CD4-positive, alpha-beta T cell treated with Interleukin-21 for 1 hour (primary cell): ENCODE measurements at regions not wholly inside any gene's neighbourhood (a gene's known extent, or its start where the extent isn't known, plus 50 kb on each side); places are given as distances from the start of the nearest gene placed in this dataset.
"Not testable (repeated sequence)": the region's sequence is repeated elsewhere in the genome, so short reads cannot be mapped to it uniquely, and the experiment has no call there.

Experiments used
- DNase-seq: peaks from one replicate; pipeline ENCODE4 v3.0.0-alpha.2; 2020

DNA sequence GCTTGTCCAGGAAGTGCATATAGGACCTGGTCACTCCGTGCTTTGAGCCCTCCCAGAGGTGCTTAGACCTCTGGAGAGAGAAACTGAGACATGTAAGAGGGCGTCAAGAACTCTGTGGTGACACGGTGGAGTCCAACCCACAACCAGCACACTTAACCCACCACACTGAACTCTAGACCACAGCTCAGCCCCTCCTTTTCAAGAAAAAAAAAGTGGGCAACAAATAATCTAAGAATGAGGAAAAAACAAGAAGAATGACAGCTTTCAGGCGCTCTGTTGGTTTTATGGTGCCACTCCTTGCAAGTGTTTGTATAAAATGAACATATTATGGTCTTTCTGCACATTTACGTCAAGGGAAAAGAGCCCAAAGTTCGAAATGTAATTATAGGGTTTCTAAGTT, 50.2 kb upstream of the SNAPC3 start:
- no peak for DNase-seq

DNA sequence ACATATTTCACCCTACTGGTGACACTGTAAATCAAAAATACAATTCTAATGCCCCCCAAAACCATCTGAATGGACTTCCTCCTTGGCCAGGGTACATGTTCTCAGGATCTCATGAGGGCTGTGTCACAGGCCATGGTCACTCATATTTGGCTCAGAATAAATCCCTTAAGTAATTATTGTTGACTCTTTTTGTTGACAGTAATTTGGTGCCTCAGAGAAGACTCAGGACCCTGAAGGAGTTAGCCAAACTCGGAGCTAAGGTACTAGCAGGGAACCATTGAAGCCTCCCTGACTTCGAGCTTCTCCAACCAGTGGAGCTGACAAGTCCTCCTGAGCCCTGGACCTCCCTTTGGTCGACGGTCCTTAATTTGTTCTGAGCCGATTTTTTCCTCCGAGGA, 51.2 kb upstream of the SNAPC3 start:
- no peak for DNase-seq

DNA sequence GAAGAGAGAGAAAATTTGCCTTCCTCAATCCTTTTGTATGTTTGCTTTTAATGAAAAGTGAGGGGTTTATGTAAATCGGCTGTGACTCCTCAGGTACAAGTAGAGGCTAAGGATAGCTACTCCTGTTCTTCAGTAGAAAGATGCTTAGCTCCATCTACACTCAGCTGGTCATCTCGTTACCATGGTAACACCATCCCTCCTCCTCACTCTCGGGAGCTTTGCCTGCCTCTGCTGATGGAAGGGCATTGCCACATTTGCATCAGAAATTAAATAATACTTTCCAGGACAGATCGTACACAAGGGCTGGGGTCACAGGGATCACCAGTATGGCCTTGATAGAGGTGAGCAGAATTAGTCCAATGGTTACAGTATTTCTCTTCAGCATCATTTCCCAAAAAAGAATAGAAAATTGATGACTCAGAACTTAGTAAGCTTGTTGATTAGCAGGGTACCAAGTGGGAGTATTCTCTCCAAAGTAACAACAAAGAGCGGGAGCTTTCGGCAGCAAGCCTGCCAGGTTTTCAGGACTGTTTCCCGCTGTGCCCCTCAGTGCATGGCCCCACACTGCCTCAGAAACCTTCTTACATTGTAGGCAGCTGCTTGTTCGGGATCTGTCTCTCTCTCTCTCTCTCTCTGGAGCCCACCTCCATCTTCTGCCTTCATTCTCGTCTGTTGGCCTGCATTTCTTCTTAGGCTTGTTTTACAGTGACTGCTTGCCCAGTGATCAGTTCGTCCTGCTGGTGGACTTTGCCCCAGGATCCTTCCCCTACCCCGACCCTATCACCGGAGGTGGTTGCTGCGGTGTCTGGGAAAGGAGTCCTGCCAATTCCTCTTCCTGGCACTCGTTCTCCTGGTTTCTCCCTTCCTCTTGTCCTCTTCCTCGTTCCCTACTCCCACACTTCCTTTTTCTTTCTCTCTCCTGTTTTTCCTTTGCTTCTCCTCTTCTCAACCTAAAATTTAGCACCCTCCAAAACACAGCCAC, 51.9 kb upstream of the SNAPC3 start:
- DNase-seq = no peak

DNA sequence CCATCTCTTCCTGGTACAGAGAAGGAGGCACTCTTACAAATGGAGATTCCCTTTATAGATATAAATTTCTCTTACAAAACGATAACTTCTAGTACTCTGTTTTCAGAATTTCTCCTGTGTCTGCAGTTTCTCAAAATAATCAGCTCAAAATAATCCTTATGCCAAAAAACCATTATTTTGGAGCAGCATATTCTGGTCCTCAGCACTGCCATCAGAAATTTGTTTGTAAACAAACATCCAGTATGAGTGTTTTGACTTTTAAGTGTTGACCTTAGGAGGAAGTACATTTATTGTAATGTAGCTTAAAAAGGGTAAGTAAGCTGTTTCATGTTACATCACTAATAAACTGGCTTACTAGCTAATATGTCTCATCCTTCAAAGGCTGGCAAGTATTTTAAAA, 52.8 kb upstream of the SNAPC3 start:
- DNase-seq = no peak

DNA sequence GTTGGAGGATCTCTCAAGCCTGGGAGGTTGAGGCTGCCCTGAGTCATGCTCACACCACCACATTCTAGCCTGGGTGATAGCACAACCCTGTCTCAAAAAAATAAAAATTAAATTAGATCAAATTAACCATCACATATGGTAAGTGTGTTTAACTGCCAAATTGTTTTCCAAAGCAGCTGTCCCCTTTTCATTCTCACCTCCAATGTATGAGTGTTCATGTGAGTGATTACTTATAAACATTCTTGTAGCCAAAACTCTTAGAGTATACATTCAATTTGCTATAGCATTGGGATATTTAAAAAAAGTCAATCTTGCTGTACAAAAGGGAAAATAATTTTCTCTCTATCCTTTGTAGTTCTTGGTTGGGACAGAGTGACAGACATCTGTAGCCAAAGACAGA, 53.4 kb upstream of the SNAPC3 start:
- DNase-seq = no peak

DNA sequence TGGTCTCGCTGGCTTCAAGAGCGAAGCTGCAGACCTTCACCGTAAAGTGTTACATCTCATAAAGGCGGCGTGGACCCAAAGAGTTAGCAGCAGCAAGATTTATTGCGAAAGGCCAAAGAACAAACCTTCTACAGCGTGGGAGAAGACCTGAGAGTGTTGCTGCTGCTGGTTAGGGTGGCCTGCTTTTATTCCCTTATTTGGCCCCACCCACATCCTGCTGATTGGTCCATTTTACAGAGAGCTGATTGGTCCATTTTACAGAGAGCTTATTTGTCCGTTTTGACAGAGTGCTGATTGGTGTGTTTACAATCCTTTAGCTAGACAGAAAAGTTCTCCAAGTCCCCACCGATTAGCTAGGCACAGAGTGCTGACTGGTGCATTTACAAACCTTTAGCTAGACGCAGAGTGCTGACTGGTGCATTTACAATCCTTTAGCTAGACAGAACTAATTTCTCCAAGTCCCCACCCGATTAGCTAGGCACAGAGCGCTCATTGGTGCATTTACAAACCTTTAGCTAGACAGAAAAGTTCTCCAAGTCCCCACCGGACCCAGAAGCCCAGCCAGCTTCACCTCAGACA, 57.6 kb upstream of the SNAPC3 start:
- DNase-seq = not testable (repeated sequence)

DNA sequence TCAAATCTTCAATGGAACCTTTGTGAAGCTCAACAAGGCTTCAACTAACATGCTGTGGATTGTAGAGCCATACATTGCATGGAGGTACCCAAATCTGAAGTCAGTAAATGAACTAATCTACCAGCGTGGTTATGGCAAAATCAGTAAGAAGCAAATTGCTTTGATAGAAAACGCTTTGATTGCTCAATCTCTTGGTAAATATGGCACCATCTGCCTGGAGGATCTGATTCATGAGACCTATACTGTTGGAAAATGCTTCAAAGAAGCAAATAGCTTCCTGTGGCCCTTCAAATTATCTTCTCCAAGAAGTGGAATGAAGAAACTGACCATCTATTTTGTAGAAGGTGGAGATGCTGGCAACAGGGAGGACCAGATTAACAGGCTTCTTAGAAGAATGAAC, 54.7 kb upstream of the TTC39B start:
- DNase-seq = no peak

DNA sequence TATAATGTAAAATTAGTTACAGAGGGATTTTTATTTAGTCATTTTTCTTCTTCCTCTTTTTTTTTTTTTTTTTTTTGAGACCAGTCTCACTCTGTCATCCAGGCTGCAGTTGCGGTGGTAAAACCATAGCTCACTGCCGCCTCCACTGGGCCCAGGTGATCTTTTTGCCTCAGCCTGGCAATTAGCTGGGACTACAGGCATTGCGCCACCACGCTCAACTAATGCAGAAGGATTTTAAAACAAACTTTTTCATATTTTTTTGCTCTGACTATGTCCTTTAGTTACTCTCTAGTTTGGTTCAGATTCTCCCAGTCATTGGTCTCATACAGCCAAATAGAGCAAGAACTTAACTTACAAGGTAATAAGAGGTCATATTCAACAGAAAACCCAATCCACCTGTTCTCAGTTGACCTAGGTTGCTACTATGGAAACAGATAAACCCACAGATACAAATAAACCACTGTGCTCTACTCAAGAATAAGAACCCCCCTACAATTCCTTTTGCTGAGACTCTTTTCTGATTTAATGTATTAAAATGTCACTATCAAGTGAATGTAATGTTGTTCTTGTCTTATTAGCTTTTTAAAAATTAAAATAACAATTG, 50.1 kb upstream of the TTC39B start:
- DNase-seq = peak; percentile 52
